GM18907 (cell line): ENCODE measurements at regions not wholly inside any gene's neighbourhood (a gene's known extent, or its start where the extent isn't known, plus 50 kb on each side); places are given as distances from the start of the nearest gene placed in this dataset.
"Not testable (repeated sequence)": the region's sequence is repeated elsewhere in the genome, so short reads cannot be mapped to it uniquely, and the experiment has no call there.

Experiments used
- ATAC-seq: cut with Tn5 transposase; IDR thresholded peaks from one replicate; pipeline ENCODE4 v1.9.1; 2021; ENCODE audit warnings: mild to moderate bottlenecking, moderate library complexity; ENCODE audit not compliant: unreplicated experiment

- ATAC-seq, result no peak
Observed at GRCh38 chr1:228937851-228938536, 202.7 kb downstream of the RHOU start.

DNA sequence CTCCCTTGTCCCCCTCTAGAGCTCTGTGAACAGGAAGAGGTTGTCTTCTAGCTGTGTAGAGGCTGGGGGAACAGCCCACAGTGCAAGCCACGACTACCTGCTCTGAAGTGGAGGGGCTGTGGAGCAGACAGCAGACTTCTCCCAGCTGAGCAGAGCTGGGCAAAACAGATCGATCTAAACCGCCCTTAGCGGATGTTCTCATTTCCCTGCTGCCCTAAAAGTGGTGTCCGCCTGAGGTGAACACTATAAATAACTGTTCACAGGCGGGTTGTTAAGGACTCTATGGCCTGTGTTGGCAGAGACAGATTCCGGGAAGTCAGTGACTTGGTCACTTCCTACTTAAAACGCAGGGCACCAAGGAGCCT lies 203.2 kb downstream of the RHOU start:
- no peak for ATAC-seq

DNA sequence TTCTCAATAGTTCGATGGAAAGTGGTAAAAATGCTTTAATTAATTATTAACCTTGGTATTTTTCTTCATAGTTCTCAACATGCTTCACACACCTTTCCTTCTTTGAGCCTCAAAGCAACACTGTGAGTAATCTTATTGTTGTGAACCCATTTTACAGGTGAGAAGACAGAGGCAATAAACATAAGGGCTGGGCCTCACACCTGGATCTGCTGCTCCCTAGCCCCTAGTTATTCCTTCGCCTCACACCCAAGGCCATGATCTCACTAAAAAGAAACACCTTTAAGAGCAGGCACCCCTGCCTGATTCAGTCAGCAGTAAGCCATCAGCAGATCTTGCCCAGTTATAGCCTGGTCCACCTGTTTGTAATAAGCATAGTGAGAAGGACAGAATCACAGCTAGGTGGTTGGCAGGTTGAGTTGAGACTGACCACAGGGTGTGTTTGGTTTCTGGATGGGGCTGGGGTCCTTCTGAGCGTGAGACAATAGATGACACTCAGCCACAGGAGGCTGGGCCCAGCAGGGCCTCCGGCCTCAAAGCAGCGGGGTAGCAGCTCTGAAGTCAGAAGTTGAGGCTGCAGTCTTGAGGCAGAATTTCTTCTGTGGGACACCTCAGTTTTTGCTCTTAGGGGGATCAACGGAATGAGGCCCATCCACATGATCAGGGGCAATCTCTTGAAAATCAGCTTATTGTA lies 203.9 kb downstream of the RHOU start:
- ATAC-seq, result no peak

DNA sequence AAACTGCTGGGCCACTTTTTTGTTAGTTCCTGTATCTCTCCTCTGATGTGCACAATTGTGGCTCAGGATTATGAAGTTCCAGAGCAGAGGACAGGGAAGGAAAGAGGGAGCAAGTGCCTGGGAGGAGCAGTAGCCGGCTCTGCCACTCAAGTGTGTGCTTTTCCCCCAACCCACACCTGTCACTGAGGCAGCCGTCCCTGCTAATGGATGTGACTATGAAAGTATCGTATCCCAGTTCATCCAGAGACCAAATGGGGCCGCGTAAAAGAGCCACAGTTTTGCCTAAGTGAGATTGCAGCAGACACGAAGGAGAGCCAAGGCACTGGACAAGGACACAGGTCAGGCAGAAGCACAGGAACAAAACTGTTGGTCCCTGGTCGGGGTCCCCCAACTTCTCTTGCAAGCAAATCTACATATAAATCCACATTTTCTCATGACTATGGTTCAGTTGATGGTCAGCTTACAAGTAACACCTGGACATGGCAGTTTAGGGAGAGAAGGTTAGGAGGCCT lies 204.7 kb downstream of the RHOU start:
- ATAC-seq, result no peak

DNA sequence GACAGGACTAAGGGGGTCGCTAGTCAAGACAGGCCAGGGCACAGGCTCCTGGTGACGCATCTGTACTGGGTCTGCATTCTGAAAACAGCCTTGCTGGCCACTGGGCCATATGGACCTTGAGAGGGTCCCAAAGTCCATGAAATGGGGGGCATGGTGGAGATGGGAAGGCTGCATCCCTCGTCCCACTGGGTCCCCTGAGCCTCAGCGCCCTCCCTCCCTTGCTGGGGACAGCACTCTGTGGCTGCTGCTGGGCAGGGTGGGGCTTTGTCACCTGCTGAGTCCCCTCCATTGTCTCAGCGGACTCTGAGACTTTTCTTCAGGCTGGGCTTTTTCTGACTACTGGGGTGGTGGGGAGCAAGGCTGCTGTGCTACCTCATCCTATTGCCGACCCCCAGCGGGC lies 205.2 kb downstream of the RHOU start:
- no peak for ATAC-seq

GRCh38 chr1:228940926-228941325 lies 205.6 kb downstream of the RHOU start:
- no peak for ATAC-seq

DNA sequence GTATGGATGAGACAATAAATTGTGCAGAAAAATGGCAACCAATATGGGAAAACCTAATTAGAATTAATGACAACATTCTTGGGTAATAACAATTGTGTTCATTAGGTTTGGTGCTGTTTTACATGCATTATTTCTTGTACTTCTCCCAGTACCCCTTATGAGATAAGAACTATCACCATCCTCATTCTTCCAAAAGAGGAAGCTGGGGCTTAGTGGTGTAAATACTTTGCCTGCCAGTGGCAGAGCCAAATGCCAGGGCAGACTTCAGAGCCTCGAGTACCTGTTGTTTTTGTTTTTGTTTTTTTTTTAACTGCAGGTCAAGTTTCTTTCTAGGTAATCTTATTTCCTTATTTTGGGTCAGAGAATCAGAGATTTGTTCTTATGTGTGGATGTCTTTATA lies 206.4 kb downstream of the RHOU start:
- no peak for ATAC-seq

DNA sequence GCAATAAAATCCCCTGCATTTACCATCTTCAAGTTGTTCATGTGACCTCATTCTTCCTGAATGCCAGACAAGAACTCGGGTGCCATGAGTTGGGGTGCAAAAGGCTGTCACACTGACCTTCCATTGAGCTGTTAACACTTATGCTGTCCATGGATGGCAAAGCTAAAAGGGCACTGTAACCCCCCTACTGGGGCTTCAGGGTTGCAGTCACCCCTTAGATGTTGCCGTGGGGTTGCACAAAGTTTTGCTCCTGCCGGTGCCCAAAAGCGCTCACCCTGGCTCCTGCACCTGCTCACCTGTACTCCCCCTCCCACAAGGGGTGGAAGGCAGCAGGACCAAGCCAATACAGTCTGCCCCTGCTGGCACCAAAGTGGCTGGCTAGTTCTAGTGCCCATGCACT lies 208.2 kb downstream of the RHOU start:
- ATAC-seq, result no peak

GRCh38 chr1:228944296-228944695 lies 209.0 kb downstream of the RHOU start:
- ATAC-seq, result no peak

- no peak for ATAC-seq
Observed at GRCh38 chr1:228944935-228945371, 209.7 kb downstream of the RHOU start.

DNA sequence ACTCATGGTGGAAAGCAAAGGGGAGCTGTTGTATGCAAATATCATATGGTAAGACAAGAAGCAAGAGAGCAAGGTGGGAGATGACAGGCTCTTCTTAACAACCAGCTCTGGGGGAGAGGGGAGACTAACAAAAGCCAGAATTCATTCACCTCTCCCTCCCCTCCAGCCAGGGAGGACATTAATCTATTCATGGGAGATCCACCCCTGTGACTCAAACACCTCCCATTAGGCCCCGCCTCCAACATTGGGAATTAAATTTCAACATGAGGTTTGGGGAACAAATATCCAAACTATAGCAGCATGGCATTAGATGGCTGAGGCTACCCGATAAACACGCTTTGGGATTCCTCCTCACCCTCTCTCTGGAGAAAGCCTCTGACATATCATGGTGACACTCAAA lies 210.6 kb downstream of the RHOU start:
- ATAC-seq, result no peak

DNA sequence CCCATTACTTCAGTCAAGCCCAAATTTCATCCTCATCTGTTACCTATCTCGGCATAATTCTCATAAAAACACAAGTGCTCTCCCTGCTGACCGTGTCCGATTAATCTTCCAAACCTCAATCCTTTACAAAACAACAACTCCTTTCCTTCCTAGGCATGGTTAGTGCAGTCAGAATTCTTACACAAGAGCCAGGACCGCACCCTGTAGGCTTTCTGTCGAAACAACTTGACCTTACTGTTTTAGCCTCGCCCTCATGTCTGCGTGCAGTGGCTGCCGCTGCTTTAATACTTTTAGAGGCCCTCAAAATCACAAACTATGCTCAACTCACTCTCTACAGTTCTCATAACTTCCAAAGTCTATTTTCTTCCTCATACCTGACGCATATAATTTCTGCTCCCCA lies 214.3 kb downstream of the RHOU start:
- ATAC-seq, result not testable (repeated sequence)

DNA sequence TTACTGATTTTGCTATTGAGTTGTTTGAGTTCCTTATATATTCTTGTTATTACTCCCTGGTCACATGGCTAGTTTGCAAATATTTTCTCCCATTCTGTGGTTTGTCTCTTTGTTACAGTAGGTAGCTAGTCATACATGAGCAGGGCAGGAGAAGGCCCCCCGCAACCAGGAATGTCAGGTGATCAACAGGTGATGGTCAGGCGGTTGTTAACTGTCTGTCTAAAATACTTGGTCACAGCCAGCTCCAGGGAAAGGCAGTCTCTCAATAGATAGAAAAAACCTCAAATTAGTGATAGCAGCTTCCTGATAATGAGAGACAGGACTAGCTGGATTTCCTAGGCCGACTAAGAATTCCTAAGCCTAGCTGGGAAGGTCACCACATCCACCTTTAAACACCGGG lies 217.9 kb downstream of the RHOU start:
- ATAC-seq, result no peak

- not testable (repeated sequence) for ATAC-seq
Observed at GRCh38 chr1:228953808-228954207, 218.5 kb downstream of the RHOU start.

- no peak for ATAC-seq
Observed at GRCh38 chr1:228955691-228956090, 220.4 kb downstream of the RHOU start.

GRCh38 chr1:228956864-228957263 lies 221.6 kb downstream of the RHOU start:
- no peak for ATAC-seq

DNA sequence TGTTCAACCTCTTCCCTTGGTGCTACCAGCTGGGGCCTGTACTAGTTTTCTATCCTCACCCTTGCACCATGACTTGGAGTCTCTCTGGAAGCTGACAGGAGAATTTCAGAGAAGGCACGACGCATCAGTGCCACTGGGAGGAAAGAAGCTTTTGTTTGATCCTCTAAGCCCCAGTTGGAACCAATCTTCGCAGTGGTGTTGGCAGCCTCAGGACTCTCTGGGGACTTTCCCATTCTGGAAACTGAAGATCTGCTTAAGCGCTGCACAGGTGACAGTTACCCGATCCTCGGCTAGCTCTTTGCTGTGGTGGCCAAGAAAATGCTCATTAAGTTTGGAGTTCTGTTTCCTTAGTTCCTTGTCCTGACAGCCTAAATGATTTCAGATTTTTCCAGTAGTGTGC lies 222.3 kb downstream of the RHOU start:
- ATAC-seq, result no peak

GRCh38 chr1:228958121-228958520 lies 222.8 kb downstream of the RHOU start:
- no peak for ATAC-seq

DNA sequence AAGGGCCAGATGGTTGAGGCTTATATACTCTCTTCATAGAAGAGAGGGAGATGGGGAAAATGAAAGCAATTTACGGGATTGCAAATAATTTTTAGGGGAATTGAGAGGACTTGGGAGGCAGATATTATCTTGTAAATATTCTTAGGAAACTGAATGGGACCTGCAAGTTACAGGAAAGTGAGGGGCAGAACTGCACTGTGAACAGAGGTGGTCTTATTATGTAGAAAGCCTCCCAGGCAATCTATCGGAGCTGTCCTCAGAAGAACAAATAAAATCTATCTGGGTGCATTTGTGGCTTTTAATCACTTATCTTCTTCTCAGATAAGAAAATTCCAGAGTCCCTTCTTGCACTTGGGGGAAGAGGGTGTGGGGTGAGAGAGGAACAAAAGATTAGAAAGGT lies 223.5 kb downstream of the RHOU start:
- ATAC-seq, result no peak

DNA sequence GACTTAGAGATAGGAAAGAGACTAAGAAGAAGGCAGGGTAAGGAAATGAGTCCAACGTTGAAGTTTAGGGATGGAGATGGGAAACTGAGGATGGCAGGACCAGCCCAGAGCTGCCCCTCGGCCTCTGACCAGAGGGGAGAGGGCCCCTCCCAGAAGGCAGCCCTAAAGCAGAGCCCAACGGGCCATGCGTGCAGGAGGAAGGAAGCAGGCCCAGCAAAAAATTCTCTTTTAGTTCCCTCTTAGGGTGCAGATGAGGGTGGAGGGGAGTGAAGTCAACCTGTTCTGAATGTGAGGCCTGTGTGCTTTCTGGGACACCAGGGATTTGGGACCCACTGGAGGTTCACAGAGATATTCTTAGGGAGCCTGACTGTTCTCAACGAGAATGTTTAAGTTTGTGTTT lies 225.4 kb downstream of the RHOU start:
- no peak for ATAC-seq

DNA sequence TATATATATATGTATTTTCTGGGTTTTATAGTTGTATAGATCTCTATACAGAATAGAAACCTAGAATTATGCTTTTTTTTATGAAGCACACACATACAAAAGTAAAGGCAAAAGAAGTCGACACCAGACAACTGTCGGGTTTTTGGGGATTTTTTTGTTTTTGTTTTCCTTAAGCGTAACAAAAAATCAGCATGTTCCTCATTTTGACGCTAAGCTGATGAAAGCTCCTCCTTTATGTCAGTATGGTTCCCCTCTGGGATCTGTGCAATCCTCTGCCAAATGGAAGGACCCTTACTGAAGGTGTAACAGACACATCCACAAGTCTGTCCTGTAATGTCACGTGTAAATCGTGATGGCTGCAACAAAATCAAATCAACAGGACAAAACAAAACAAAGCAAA lies 226.2 kb downstream of the RHOU start:
- no peak for ATAC-seq

DNA sequence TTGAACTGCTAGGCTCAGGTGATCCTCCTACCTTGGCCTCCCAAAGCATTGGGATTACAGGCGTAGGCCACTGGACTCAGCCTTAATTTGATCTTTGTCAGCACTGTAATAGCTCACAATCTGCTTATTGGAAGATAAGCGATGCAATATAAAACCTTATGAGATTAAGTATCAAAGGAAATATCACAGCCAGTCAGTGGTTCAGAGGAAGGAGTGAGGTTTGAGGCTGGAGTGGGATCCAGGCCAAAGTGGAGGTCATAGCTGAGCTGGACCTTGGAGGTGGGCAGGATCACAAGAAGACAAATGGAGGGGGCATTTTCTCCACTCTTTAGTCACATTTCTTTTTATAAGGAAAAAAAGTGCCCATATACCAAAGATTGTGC lies 228.5 kb downstream of the RHOU start:
- ATAC-seq, result no peak
